OCI-LY1 (cell line): ENCODE measurements at regions not wholly inside any gene's neighbourhood (a gene's known extent, or its start where the extent isn't known, plus 50 kb on each side); places are given as distances from the start of the nearest gene placed in this dataset.

Source experiments
- H2AFZ ChIP-seq: fragments of 200-600 bp; sonication (generic), shearing (Covaris generic); 2 replicates; pipeline ENCODE4 v1.6.0; 2014; ENCODE audit warnings: antibody characterized with exemption, mild to moderate bottlenecking, low read length
- H3F3A ChIP-seq: fragments of 200-600 bp; sonication (generic), shearing (Covaris generic); 2 replicates; pipeline ENCODE4 v1.6.0; 2014; ENCODE audit warnings: mild to moderate bottlenecking, antibody characterized with exemption, low read length, moderate library complexity; ENCODE audit not compliant: insufficient read depth
- H3K27ac ChIP-seq: fragments of 200-600 bp; sonication (generic); 2 replicates; pipeline ENCODE4 v1.5.1; 2014; ENCODE audit warnings: low read length, mixed run types, mild to moderate bottlenecking, low read depth; ENCODE audit not compliant: poor library complexity, severe bottlenecking
- H3K27me3 ChIP-seq: fragments of 200-600 bp; sonication (generic); 2 replicates; pipeline ENCODE4 v1.6.0; 2014; ENCODE audit warnings: antibody characterized with exemption, mild to moderate bottlenecking, low read length, moderate library complexity; ENCODE audit not compliant: insufficient read depth
- H3K36me3 ChIP-seq: fragments of 200-600 bp; sonication (generic); 2 replicates; pipeline ENCODE4 v1.6.1; 2014; ENCODE audit warnings: mild to moderate bottlenecking, antibody characterized with exemption, low read length, moderate library complexity, mixed read lengths; ENCODE audit not compliant: insufficient read depth
- H3K4me1 ChIP-seq: fragments of 200-600 bp; sonication (generic); 2 replicates; pipeline ENCODE4 v1.5.1; 2014; ENCODE audit warnings: mild to moderate bottlenecking, low read length, moderate library complexity; ENCODE audit not compliant: insufficient read depth, severe bottlenecking
- H3K4me2 ChIP-seq: fragments of 200-600 bp; sonication (generic), shearing (Covaris generic); 2 replicates; pipeline ENCODE4 v1.6.1; 2014; ENCODE audit warnings: low read length
- H3K4me3 ChIP-seq: fragments of 200-600 bp; sonication (generic); 2 replicates; pipeline ENCODE4 v1.5.1; 2014; ENCODE audit warnings: low read length, low read depth, mild to moderate bottlenecking, mixed read lengths; ENCODE audit not compliant: poor library complexity, severe bottlenecking
- H3K79me2 ChIP-seq: fragments of 200-600 bp; shearing (Covaris generic); 2 replicates; pipeline ENCODE4 v1.6.1; 2016; ENCODE audit warnings: mixed run types, low read length, mixed read lengths; ENCODE audit not compliant: insufficient read depth
- H3K9ac ChIP-seq: fragments of 200-600 bp; sonication (generic), shearing (Covaris generic); 2 replicates; pipeline ENCODE4 v1.6.1; 2014; ENCODE audit warnings: mild to moderate bottlenecking, low read length, mixed read lengths
- H3K9me2 ChIP-seq: fragments of 200-600 bp; sonication (generic), shearing (Covaris generic); 2 replicates; pipeline ENCODE4 v1.6.1; 2014; ENCODE audit warnings: low read depth, mild to moderate bottlenecking, low read length, mixed read lengths
- H3K9me3 ChIP-seq: fragments of 200-600 bp; shearing (Covaris generic); 2 replicates; pipeline ENCODE4 v1.6.1; 2014; ENCODE audit warnings: low read length, mixed read lengths
- H4K20me1 ChIP-seq: fragments of 200-600 bp; sonication (generic), shearing (Covaris generic); 2 replicates; pipeline ENCODE4 v1.6.0; 2016; ENCODE audit warnings: mild to moderate bottlenecking, low read length; ENCODE audit not compliant: insufficient read depth
- CTCF ChIP-seq: fragments of 200-600 bp; sonication (generic), shearing (Covaris generic); IDR thresholded peaks from 2 replicates; pipeline ENCODE4 v1.5.1; 2017; ENCODE audit warnings: mild to moderate bottlenecking, antibody characterized with exemption, low read length, moderate library complexity, mixed read lengths
- EZH2 ChIP-seq: fragments of 200-600 bp; sonication (generic), shearing (Covaris generic); IDR thresholded peaks from 2 replicates; pipeline ENCODE4 v1.8.0; 2017; ENCODE audit warnings: borderline replicate concordance, mixed run types, mild to moderate bottlenecking, antibody characterized with exemption, low read length, moderate library complexity, mixed read lengths

- Histone ChIP-seq H3K36me3 (no peaks in the 10 kb centered on the region), H3K79me2 (no peaks in the 10 kb centered on the region), H3K9me3 (no peaks in the 10 kb centered on the region), H3F3A (no peaks in the 10 kb centered on the region), H3K27ac (no peak overlapping the region), H4K20me1 (no peaks in the 10 kb centered on the region), H3K4me3 (no peak overlapping the region), H3K9me2 (no peaks in the 10 kb centered on the region), H3K4me2 (no peak overlapping the region), H2AFZ (no peak overlapping the region), H3K27me3 (no peaks in the 10 kb centered on the region), H3K9ac (no peak overlapping the region), H3K4me1 (no peaks in the 10 kb centered on the region)
- TF ChIP-seq EZH2: no peak
- no peak for TF ChIP-seq CTCF
These were observed 872.5 kb upstream of the SLIT2 start for GRCh38 chr4:19379191-19379708.

GRCh38 chr4:19375931-19376330 lies 875.8 kb upstream of the SLIT2 start:
- Histone ChIP-seq H3K36me3 (no peaks in the 10 kb centered on the region), H3K4me3 (no peak overlapping the region), H4K20me1 (no peaks in the 10 kb centered on the region), H3K9me2 (no peaks in the 10 kb centered on the region), H3K9ac (no peak overlapping the region), H3K9me3 (no peaks in the 10 kb centered on the region), H3K4me1 (no peaks in the 10 kb centered on the region), H3K4me2 (no peak overlapping the region), H3K27ac (no peak overlapping the region), H3F3A (no peaks in the 10 kb centered on the region), H3K79me2 (no peaks in the 10 kb centered on the region), H2AFZ (no peak overlapping the region), H3K27me3 (no peaks in the 10 kb centered on the region)
- TF ChIP-seq EZH2 (no peak), CTCF (no peak)

- TF ChIP-seq CTCF (no peak), EZH2 (no peak)
- H3F3A ChIP-seq: no peaks in the 10 kb centered on the region
- no peak overlapping the region for H3K4me2 ChIP-seq
- H3K4me3 ChIP-seq: no peak overlapping the region
- no peaks in the 10 kb centered on the region for H3K9me2 ChIP-seq
- H3K79me2 ChIP-seq: no peaks in the 10 kb centered on the region
- no peak overlapping the region for H3K27ac ChIP-seq
- no peak overlapping the region for H3K9ac ChIP-seq
- no peaks in the 10 kb centered on the region for H3K4me1 ChIP-seq
- H3K9me3 ChIP-seq: no peaks in the 10 kb centered on the region
- no peaks in the 10 kb centered on the region for H3K27me3 ChIP-seq
- no peaks in the 10 kb centered on the region for H4K20me1 ChIP-seq
- no peaks in the 10 kb centered on the region for H3K36me3 ChIP-seq
- no peak overlapping the region for H2AFZ ChIP-seq
These were observed 876.4 kb upstream of the SLIT2 start for GRCh38 chr4:19375136-19375804.
